Liver (tissue), 8 donors: ENCODE measurements at regions not wholly inside any gene's neighbourhood (a gene's known extent, or its start where the extent isn't known, plus 50 kb on each side); places are given as distances from the start of the nearest gene placed in this dataset.

ENCODE experiments used
- DNase-seq: peaks from one replicate; pipeline ENCODE4 v3.0.0-alpha.2; 2017; ENCODE audit warnings: low spot score
- H3K27ac ChIP-seq, 2 donors: one replicate each; pipeline ENCODE4 v1.7.0; 2013; ENCODE audit warnings: inconsistent platforms in 2 of 2, low read length in 2 of 2, control low read depth in 1 of 2, low read depth in 1 of 2, mild to moderate bottlenecking in 1 of 2
- H3K27me3 ChIP-seq, 4 donors: one replicate each; pipeline versions ENCODE4 v1.6.1 to v1.7.0; 2013; ENCODE audit warnings: low read length in 3 of 4, inconsistent platforms in 1 of 4, mild to moderate bottlenecking in 1 of 4, moderate library complexity in 1 of 4; ENCODE audit not compliant: control insufficient read depth in 4 of 4, insufficient read depth in 4 of 4
- H3K36me3 ChIP-seq, 4 donors: one replicate each; pipeline versions ENCODE4 v1.6.1 to v1.7.0; 2013; ENCODE audit warnings: low read length in 3 of 4, mild to moderate bottlenecking in 3 of 4, low read depth in 1 of 4, moderate library complexity in 1 of 4; ENCODE audit not compliant: control insufficient read depth in 4 of 4, insufficient read depth in 3 of 4
- H3K4me1 ChIP-seq, 4 donors: one replicate each; pipeline versions ENCODE4 v1.6.1 to v1.7.0; 2013; ENCODE audit warnings: low read length in 3 of 4, mild to moderate bottlenecking in 3 of 4, moderate library complexity in 1 of 4; ENCODE audit not compliant: control insufficient read depth in 4 of 4, insufficient read depth in 4 of 4
- H3K4me3 ChIP-seq, 3 donors: one replicate each; pipeline versions ENCODE4 v1.6.1 to v1.7.0; 2013; ENCODE audit warnings: low read length in 3 of 3, control low read depth in 1 of 3, low read depth in 1 of 3, mild to moderate bottlenecking in 1 of 3
- H3K9ac ChIP-seq, 2 donors: one replicate each; pipeline ENCODE4 v1.7.0; 2013; ENCODE audit warnings: low read length in 2 of 2, mild to moderate bottlenecking in 2 of 2, moderate library complexity in 2 of 2, control low read depth in 1 of 2, low read depth in 1 of 2
- H3K9me3 ChIP-seq, 4 donors: one replicate each; pipeline versions ENCODE4 v1.6.1 to v1.7.0; 2013; ENCODE audit warnings: low read length in 3 of 4; ENCODE audit not compliant: control insufficient read depth in 4 of 4
- ATF3 ChIP-seq: IDR thresholded peaks from 2 replicates; pipeline ENCODE4 v1.6.1; 2016; ENCODE audit warnings: antibody characterized with exemption
- CTCF ChIP-seq: fragments of 150-350 bp; IDR thresholded peaks from 2 replicates; pipeline ENCODE4 v1.5.1; 2017; ENCODE audit warnings: improper control_type of control experiment, low read depth, low read length; ENCODE audit not compliant: missing input control
- EGR1 ChIP-seq, 2 donors: IDR thresholded peaks; 2 replicates each; pipeline ENCODE4 v1.6.1; 2016 to 2018; ENCODE audit warnings: antibody characterized with exemption in 2 of 2, low read depth in 2 of 2
- FOXA1 ChIP-seq: IDR thresholded peaks from 2 replicates; pipeline ENCODE4 v1.6.1; 2016; ENCODE audit warnings: antibody characterized with exemption
- GABPA ChIP-seq, 2 donors: IDR thresholded peaks in 1 of 2; conservative IDR thresholded peaks in 1 of 2; 2 replicates each; pipeline ENCODE4 v1.6.1; 2016; ENCODE audit warnings: antibody characterized with exemption in 2 of 2, mild to moderate bottlenecking in 1 of 2, moderate library complexity in 1 of 2
- HNF4A ChIP-seq, 2 donors: conservative IDR thresholded peaks; 2 replicates each; pipeline ENCODE4 v1.6.1; 2016; ENCODE audit warnings: antibody characterized with exemption in 2 of 2, mild to moderate bottlenecking in 2 of 2
- HNF4G ChIP-seq: IDR thresholded peaks from 2 replicates; pipeline ENCODE4 v1.6.1; 2016; ENCODE audit warnings: antibody characterized with exemption
- JUND ChIP-seq, 2 donors: IDR thresholded peaks; 2 replicates each; pipeline ENCODE4 v1.6.1; 2016; ENCODE audit warnings: antibody characterized with exemption in 2 of 2
- MAX ChIP-seq: IDR thresholded peaks from 2 replicates; pipeline ENCODE4 v1.6.1; 2016; ENCODE audit warnings: antibody characterized with exemption
- NR2F2 ChIP-seq: IDR thresholded peaks from 2 replicates; pipeline ENCODE4 v1.6.1; 2016; ENCODE audit warnings: antibody characterized with exemption
- RAD21 ChIP-seq, 2 donors: IDR thresholded peaks; 2 replicates each; pipeline ENCODE4 v1.6.1; 2016; ENCODE audit warnings: antibody characterized with exemption in 2 of 2, mild to moderate bottlenecking in 2 of 2
- REST ChIP-seq: IDR thresholded peaks from 2 replicates; pipeline ENCODE4 v1.6.1; 2016; ENCODE audit warnings: antibody characterized with exemption, mild to moderate bottlenecking
- RXRA ChIP-seq, 2 donors: IDR thresholded peaks; 2 replicates each; pipeline ENCODE4 v1.6.1; 2017 to 2018; ENCODE audit warnings: antibody characterized with exemption in 2 of 2, mild to moderate bottlenecking in 1 of 2
- TAF1 ChIP-seq: conservative IDR thresholded peaks from 2 replicates; pipeline ENCODE4 v1.6.1; 2016; ENCODE audit warnings: antibody characterized with exemption, mild to moderate bottlenecking
- YY1 ChIP-seq: IDR thresholded peaks from 2 replicates; pipeline ENCODE4 v1.6.1; 2016; ENCODE audit warnings: antibody characterized with exemption, mild to moderate bottlenecking
- ZBTB33 ChIP-seq: IDR thresholded peaks from 2 replicates; pipeline ENCODE4 v1.6.1; 2016; ENCODE audit warnings: antibody characterized with exemption
- WGBS: extraction: QIAGEN DNeasy Blood & Tissue Kit; methylation state at CpG from one replicate; pipeline ENCODE4 v1.1.7; 2013; 5-methylcytosine and 5-hydroxymethylcytosine counted together
- donor health status: healthy.
- donor health status: healthy.
- donor health status: healthy.
- donor health status: healthy.
- donor health status: healthy.

- Histone ChIP-seq H3K27ac (no peak overlapping the region), H3K9me3 (no peaks in the 10 kb centered on the region), H3K27me3 (no peaks in the 10 kb centered on the region), H3K4me1 (no peaks in the 10 kb centered on the region), H3K4me3 (no peak overlapping the region), H3K36me3 (no peaks in the 10 kb centered on the region), H3K9ac (no peak overlapping the region)
- 69% methylated on average over 15 of the region's 15 CpGs for WGBS
- no peak for TF ChIP-seq GABPA (IDR thresholded peaks at IDR 0.05 in 1 of 2, conservative IDR thresholded peaks at IDR 0.05 in 1 of 2)
- no peak for TF ChIP-seq TAF1
- TF ChIP-seq HNF4A (conservative IDR thresholded peaks at IDR 0.05), result no peak
- no peak for TF ChIP-seq CTCF
- no peak for TF ChIP-seq RAD21 (IDR thresholded peaks at IDR 0.05)
- no peak for TF ChIP-seq EGR1 (IDR thresholded peaks at IDR 0.05; ENCODE audit: low read depth in 2 of 2)
- TF ChIP-seq HNF4G, result no peak
- TF ChIP-seq FOXA1, result no peak
- no peak for TF ChIP-seq JUND (IDR thresholded peaks at IDR 0.05)
- no peak for TF ChIP-seq MAX
- TF ChIP-seq REST, result no peak
- no peak for TF ChIP-seq NR2F2
- no peak for DNase-seq
Observed at GRCh38 chr5:17096952-17097695, 120.3 kb upstream of the BASP1 start.

GRCh38 chr5:17099946-17100345, 117.5 kb upstream of the BASP1 start:
- TF ChIP-seq RAD21 (IDR thresholded peaks at IDR 0.05) (no peak), ATF3 (no peak), YY1 (no peak), ZBTB33 (no peak), REST (no peak), MAX (no peak), RXRA (IDR thresholded peaks at IDR 0.05) (no peak), NR2F2 (no peak), JUND (IDR thresholded peaks at IDR 0.05) (no peak), HNF4G (no peak), HNF4A (conservative IDR thresholded peaks at IDR 0.05) (no peak)
- WGBS, result 92% methylated on average over 8 of the region's 8 CpGs

More at GRCh38 chr5:17099946-17100345, 117.5 kb upstream of the BASP1 start:
- no peak overlapping the region for H3K27ac ChIP-seq
- DNase-seq, result no peak
- no peak overlapping the region for H3K4me3 ChIP-seq
- no peaks in the 10 kb centered on the region for H3K27me3 ChIP-seq
- no peaks in the 10 kb centered on the region for H3K36me3 ChIP-seq
- no peak overlapping the region for H3K9ac ChIP-seq
- H3K4me1 ChIP-seq, result no peaks in the 10 kb centered on the region
- no peaks in the 10 kb centered on the region for H3K9me3 ChIP-seq
